Chondrocyte (in vitro differentiated cells): ENCODE measurements at regions not wholly inside any gene's neighbourhood (a gene's known extent, or its start where the extent isn't known, plus 50 kb on each side); places are given as distances from the start of the nearest gene placed in this dataset.

Experiments used
- DNase-seq: peaks from one replicate; pipeline ENCODE4 v3.0.0; 2021; ENCODE audit warnings: mixed read lengths, low spot score
- H3K27ac Mint-ChIP-seq: one replicate; pipeline ENCODE4 v1.8.0; 2021; ENCODE audit warnings: mild to moderate bottlenecking, moderate library complexity, mixed read lengths; ENCODE audit not compliant: unreplicated experiment
- H3K27me3 Mint-ChIP-seq: 2 replicates; pipeline ENCODE4 v1.8.0; 2021; ENCODE audit warnings: low read depth, mixed read lengths
- H3K36me3 Mint-ChIP-seq: 2 replicates; pipeline ENCODE4 v1.8.0; 2021; ENCODE audit warnings: low read depth, mixed read lengths
- H3K4me1 Mint-ChIP-seq: 2 replicates; pipeline ENCODE4 v1.8.0; 2021; ENCODE audit warnings: low read depth, mild to moderate bottlenecking, mixed read lengths
- H3K4me3 Mint-ChIP-seq: one replicate; pipeline ENCODE4 v1.8.0; 2021; ENCODE audit warnings: mild to moderate bottlenecking, moderate library complexity, mixed read lengths; ENCODE audit not compliant: unreplicated experiment
- H3K9me3 Mint-ChIP-seq: 2 replicates; pipeline ENCODE4 v1.8.0; 2021; ENCODE audit warnings: low read depth, mixed read lengths
- CTCF ChIP-seq: fragments of 200-600 bp; sonication (generic); IDR thresholded peaks from 2 replicates; pipeline ENCODE4 v1.5.0; 2021; ENCODE audit warnings: antibody characterized with exemption, mild to moderate bottlenecking, moderate library complexity

DNA sequence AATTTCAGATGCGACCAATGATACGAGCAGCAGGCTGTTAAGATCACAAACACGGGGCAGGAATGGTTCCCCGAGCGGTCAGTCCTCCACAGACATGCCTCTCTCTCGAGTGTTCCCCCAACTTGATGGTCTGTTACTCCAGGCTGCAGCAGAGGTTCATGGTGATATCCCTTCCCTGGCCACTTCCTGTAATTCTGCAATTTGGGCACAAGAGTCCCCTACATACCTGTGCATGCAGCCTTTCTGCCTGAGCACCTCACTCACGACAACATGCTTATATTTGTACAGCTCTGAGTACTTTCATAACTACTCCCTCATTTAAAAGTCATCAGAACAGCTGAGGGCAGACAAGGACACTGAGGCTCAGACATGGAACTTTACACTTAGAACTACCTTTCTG, 408.1 kb upstream of the NR2F2 start:
- Mint-ChIP-seq H3K4me1 (no peaks in the 10 kb centered on the region), H3K36me3 (no peaks in the 10 kb centered on the region), H3K27me3 (no peaks in the 10 kb centered on the region), H3K9me3 (no peaks in the 10 kb centered on the region), H3K4me3 (no peak overlapping the region), H3K27ac (no peak overlapping the region)
- peak; percentile 9 for TF ChIP-seq CTCF
- DNase-seq, result no peak

DNA sequence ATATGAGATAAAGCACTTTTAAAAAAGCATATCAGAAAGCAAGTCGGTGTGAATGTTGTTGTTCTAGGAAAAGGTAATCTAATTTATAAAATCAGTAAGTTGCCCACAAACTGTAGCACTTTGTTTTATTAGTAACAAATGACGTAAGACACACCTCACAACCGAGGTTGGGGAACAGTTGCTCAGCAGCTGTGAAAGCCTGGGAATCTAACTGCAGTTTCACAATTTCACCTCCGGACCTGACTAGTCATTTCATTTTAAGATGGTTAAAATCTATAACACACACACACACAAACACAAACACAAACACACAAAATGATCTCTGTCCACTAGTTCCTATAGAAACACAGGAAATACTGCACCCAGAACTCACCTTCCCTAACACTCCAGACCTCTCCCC, 406.7 kb upstream of the NR2F2 start:
- Mint-ChIP-seq H3K27ac (no peak overlapping the region), H3K27me3 (no peaks in the 10 kb centered on the region), H3K4me3 (no peak overlapping the region), H3K36me3 (no peaks in the 10 kb centered on the region), H3K4me1 (no peaks in the 10 kb centered on the region), H3K9me3 (no peaks in the 10 kb centered on the region)
- DNase-seq, result no peak
- TF ChIP-seq CTCF, result no peak

- Mint-ChIP-seq H3K9me3 (no peaks in the 10 kb centered on the region), H3K4me3 (no peak overlapping the region), H3K4me1 (peaks cover 11% of the 10 kb centered on the region), H3K36me3 (no peaks in the 10 kb centered on the region), H3K27ac (no peak overlapping the region), H3K27me3 (no peaks in the 10 kb centered on the region)
- no peak for DNase-seq
- TF ChIP-seq CTCF, result no peak
These were observed 401.7 kb upstream of the NR2F2 start for GRCh38 chr15:95928822-95929221.

DNA sequence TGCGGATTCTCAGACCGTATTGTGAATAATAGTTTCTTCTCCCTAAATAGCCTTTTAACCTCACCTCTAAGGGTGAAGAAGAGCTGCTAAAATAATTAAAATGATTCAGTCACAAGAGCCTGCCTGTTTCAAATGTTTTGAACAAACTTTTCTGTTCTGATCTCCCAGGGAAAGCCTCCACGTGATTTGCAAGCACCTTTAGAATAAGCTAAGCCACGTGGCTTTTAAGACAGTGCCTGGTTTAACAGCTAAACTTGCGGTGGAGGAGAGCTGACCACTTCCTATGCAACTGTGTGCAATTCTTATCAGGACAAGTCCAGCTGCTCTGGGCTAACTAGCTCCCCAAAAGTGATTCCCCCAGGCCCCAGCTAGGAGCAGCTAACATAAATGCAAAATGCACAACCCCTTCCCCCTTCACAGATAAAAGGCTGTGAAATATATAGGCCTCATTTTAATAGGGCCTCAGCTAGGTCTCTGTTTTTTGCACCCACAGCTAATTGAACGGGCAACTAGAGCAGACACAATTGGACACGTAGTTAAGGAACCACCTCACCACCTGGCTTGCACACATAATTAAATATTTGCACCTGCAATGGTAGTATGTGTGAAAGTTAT, 401.2 kb upstream of the NR2F2 start:
- H3K36me3 Mint-ChIP-seq, result no peaks in the 10 kb centered on the region
- no peak overlapping the region for H3K4me3 Mint-ChIP-seq
- H3K9me3 Mint-ChIP-seq, result no peaks in the 10 kb centered on the region
- no peak overlapping the region for H3K27ac Mint-ChIP-seq
- no peak for DNase-seq
- H3K27me3 Mint-ChIP-seq, result no peaks in the 10 kb centered on the region
- peaks cover 11% of the 10 kb centered on the region for H3K4me1 Mint-ChIP-seq
- no peak for TF ChIP-seq CTCF

GRCh38 chr15:95930659-95931375, 399.7 kb upstream of the NR2F2 start:
- TF ChIP-seq CTCF, result no peak
- H3K27me3 Mint-ChIP-seq, result no peaks in the 10 kb centered on the region
- no peak overlapping the region for H3K27ac Mint-ChIP-seq
- DNase-seq, result no peak
- no peaks in the 10 kb centered on the region for H3K36me3 Mint-ChIP-seq
- no peaks in the 10 kb centered on the region for H3K9me3 Mint-ChIP-seq
- H3K4me1 Mint-ChIP-seq, result peaks cover 16% of the 10 kb centered on the region
- H3K4me3 Mint-ChIP-seq, result no peak overlapping the region
